Hepatic stellate cell (primary cell): ENCODE measurements at regions not wholly inside any gene's neighbourhood (a gene's known extent, or its start where the extent isn't known, plus 50 kb on each side); places are given as distances from the start of the nearest gene placed in this dataset.
A peak's percentile ranks its signal among the peaks of the same experiment; 100 is the strongest.

ENCODE experiments used
- DNase-seq: peaks from one replicate; pipeline ENCODE4 v3.0.0; 2011; ENCODE audit warnings: low spot score

GRCh38 chr7:21218155-21218554 is 209.7 kb upstream of the SP4 start:
- DNase-seq = no peak

GRCh38 chr7:21221130-21221529 is 206.8 kb upstream of the SP4 start:
- DNase-seq = no peak

DNA sequence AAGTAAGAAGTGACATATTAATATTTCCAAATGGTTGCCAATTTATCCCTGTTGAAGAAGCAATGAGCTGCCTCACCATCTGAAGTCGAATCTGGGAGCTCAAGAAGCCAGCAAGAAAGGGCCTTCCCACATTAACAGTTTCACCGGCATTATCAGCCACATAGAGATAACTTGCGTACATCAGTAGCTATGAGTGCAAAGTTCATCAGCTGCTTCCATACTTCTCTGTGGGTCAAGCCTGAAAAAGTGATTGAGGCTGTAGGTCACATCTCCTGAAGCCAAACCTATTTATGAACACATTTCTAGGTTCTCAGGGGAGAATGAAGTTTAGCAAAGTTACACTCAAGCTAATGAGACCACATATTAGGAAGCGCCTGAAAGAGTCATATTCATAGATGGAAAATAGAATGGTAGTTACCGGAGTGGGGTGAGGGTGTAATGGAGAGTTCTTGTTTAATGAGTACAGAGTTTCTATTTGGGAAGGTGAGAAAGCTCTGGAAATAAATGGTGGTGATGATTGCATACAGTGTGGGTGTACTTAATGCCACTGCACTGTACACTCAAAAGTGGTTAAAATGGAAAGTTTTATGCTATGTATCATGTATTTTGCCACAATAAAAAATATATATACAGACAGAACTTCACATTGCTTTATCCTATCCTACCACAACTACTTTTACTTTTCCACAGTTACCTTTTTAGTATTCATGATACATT is 189.3 kb upstream of the SP4 start:
- no peak for DNase-seq

DNA sequence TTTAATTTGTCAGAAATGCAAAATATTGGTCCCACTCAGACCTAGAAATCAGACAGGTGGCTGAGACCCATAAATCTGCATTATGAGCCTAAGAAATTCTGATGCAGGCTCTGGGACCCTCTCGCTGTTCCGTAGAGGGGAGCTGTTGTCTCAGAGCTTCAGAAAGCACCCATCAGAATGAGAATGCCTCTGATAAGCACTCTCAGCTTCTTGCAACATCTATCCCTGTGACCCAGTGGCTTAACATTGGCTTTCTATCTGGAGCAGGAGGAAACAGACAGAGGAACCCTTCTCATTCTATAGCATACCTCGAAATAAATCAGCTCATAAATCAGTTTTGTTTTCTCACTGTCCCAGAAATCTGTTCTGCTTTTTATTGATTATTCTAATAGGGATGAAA is 184.6 kb upstream of the SP4 start:
- no peak for DNase-seq

GRCh38 chr7:21251151-21251800 is 176.6 kb upstream of the SP4 start:
- DNase-seq = no peak

DNA sequence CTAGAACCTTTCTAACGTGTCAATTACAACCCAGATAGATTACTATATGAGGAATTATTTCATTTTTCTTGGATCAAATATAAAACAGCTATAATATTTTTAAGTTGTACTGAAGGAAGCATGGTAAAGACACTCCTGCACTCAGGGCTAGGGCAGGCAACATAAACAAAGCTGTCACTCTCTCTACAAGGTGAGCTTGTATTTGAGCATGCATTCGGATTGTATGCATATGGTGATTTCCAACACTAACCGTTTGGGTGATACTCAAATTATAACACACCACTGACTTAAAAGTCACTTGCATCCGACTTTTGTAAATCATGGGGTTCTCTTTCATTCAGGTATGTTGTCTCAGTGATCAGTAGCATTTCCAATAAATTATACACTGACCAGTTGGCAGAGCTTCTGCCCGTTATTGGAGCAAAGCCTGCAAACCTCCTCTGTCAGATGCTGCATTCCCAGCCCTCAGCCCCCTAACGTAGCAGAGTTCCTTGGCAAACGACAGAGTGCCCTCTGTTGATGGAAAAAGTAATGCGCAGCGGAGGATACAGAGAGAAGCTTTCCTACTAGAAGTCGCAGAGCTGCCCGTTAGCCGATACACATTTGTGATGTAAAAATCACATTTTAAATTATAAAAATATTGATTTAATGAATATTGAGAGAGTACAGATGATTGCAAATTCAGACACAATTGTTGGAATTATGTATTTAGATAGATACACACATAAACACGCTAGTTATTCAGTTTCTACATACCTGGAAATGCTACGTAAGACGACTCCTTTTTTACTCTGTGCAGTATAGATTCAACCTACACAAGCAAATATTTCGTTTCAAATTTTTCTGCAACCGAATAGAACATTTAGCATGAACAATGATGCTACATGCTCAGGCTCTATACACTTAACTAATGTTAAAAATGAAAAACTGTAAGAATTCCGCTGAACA is 173.9 kb upstream of the SP4 start:
- DNase-seq = peak; percentile 12

- DNase-seq = no peak
Observed at GRCh38 chr7:21256310-21256877, 171.5 kb upstream of the SP4 start.

DNA sequence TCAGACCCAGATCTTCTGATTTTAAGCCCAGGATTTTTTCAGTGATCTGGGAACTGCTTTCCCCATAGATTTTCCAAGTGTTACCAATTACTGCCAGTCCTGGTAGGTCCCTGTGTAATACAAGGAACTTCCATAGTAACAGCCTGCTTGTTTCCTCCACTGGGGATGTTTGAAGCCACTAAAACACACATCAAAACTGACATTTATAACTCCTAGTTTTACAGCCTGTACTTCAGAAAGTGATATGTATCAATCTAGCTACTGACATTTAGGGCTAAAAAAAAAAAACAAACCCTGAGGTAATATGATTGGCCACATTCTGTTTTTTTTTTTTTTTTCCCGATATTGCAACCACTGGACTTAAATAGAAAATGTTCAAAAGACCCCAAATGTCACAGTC is 166.9 kb upstream of the SP4 start:
- no peak for DNase-seq

DNA sequence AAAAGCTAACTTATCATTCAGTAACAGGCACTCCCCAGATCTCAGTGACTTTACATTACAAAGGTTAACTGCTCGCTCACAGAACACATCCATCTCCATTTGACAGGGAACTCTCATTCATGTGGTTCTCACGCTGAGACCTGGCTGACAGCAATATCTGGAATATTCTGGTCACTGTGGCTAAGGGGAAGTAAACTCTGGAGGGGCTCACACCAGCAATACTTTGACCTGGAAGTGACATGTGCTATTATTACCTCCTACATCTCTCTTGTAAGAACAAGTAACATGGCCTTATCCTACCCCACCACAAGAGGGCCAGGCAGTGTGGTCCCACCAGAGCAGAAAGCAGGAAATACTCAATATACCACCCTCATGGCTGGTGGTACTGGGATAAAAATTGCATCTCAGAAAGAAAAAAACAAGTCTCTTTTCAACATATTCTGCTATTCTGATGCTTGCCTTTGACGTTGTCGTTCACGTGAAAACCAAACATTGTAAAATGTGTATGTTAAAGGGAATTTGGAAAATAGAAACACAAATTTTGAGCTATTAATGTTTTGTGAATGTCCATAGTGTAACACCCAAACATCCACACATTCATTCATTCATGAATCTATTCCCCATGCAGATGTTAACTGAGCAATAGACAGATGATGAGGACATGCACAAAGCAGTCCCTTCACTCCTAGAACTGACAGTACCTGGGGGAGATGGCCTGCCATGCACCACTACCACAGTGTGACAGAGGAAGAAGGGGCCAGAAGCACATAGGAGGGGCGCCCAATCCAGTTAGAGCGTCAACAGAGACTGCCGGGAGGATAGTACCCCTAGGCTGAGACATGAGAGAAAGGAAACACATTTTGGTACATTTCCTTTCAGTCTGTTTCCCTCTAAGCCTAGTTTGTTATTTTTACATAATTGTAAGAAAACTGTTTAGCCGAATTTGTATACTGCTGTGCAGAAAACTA is 166.0 kb upstream of the SP4 start:
- DNase-seq = peak; percentile 7

DNA sequence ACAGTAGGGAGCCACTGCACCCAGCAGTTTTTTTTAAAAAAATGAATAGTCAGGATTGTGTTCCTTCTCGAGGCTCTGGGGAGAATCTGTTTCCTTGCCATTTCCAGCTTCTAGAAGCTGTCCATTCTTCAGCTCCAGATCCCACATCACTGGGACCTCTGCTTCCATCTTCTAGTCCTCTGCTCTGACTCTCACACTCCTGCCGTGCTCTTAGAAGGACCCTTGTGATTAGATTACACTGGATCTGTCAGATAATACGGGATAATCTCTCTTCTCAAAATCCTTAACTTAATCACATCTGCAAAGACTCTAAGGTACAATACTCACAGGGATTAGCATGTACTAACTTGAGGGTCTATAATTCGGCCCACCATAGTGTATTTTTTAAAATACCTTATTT is 158.9 kb upstream of the SP4 start:
- DNase-seq = no peak

DNA sequence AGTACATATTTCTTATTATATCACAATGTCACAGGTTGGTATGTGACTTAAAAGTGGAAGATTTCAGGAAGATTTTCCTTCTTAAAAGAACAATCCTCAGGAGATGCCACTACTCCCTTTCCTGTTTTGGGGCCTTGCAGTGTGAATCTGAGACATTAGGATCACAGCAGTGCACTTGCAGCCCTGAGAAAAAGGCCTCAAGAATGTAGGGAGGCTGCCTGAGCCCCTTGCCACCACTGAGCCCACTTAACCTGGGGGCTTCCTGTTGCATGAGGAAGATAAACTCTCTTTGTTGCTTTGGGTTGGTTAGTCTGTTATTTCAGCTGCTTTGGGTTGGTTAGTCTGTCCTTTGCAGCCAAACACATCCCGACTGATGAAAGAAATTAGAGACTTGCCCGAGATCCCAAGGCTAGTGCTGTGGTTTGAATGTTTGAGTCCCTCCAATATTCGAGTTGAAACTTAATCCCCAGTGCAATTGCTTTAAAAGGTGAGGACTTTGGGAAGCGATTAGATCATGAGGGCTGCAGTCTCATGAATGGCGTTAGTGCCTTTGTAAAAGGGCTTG is 151.3 kb upstream of the SP4 start:
- DNase-seq = no peak

DNA sequence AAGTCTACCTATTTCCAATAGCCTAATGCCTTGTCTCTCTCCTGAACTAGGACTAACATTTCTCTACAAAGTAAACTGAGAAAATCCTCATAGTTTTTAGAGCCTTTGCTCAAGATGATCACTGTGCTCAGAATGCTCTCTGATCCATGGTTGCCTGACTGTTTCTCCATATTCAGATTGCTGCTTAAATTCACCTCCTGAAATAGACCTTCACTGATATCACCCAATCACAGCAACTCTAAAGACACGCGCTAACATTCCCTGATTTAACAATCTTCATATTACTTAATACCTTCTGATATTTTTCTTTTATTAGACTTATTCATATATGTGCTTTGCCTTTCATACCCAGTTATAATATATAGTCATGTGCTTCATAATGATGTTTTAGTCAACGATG is 148.9 kb upstream of the SP4 start:
- no peak for DNase-seq

DNA sequence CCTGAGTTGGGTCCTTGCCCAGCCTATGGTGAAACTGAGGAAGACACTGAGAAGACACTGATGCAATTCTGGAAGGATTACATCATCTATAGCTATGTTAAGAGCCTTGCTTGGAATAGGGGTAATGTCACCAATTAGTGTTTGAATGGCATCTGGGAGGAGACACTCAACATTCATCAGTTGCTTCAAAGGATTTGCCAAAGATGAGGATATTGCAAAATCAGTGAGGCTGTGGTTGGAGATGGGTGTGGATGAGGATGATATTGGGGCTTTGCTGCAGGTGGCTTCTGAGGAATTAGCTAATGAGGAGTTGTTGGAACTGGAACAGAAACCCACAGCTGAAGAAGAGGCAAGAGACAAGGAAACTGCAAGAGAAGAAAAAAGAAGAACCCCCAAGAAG is 146.7 kb upstream of the SP4 start:
- no peak for DNase-seq

- no peak for DNase-seq
Observed at GRCh38 chr7:21293771-21294170, 134.1 kb upstream of the SP4 start.

- no peak for DNase-seq
Observed at GRCh38 chr7:21299766-21300165, 128.1 kb upstream of the SP4 start.

DNA sequence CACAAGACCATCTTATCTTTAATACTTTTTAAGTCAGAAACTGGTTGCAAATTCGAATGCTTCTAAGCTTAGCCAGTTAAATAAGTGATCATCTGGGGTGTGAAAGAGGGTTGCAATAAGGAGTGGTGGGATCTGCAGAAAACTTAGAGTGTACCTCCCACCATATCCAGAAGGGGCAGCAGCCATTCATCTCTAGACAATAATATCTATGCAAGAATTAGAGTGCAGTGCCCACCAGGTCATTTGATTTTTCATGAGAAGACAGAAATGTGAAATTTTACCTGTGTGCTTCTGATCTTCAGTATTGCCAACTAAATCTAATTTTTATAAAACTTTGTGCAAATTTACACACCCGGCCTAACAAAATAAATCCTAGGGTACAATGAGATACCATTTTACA is 127.2 kb upstream of the SP4 start:
- no peak for DNase-seq

- DNase-seq = no peak
Observed at GRCh38 chr7:21304808-21305375, 123.0 kb upstream of the SP4 start.

DNA sequence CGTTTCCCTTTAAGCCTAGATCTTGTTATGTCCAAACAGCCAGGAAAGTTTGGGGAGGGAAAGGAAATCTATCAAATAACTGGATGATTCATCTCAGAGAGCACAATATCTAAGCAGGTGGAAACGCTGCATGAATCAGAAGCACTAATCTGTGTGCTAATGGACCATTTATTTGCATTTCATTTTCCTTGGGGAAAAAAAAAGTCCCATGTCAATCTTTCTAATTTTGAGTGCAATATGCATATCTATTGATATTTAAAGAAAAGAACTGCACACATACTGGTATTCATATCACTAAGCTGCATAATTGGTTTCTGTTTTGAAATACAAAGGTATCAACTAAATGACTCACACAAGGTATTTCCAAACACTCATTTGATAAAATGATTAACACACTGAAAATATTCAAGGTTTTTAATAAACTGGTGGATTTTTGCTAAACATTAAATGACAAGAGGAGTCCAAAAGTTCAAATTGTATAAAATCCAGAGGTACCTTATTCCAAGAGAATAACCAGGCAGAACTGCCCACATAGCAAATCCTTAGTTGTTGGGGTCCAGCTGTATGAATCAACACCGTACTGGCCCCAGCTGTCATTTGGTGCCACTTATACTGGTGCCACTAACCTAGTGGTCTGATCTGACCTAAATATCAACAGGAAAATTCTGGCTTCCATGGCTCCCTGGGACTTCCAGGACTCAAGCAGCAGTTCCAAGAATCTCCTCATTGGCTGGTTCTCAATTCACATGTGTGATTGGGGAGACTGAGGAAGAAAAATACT is 122.2 kb upstream of the SP4 start:
- DNase-seq = no peak

GRCh38 chr7:21314954-21315353 is 112.9 kb upstream of the SP4 start:
- no peak for DNase-seq
